Cardiac septum (tissue), 1 donor: ENCODE measurements at regions not wholly inside any gene's neighbourhood (a gene's known extent, or its start where the extent isn't known, plus 50 kb on each side); places are given as distances from the start of the nearest gene placed in this dataset.

Source experiments
- DNase-seq: peaks from one replicate; pipeline ENCODE4 v3.0.0-alpha.2; 2020; ENCODE audit warnings: low spot score
- intact Hi-C: fragments of 100-400 bp; cut with DNase I; formaldehyde crosslinking; loops from one replicate; pipeline ENCODE4 v1.14.0; 2022
- donor health status: DM: no; HTN: no; CAD: no.

- intact Hi-C loops, result no loop called here
- DNase-seq, result no peak
Measured at GRCh38 chr9:19976226-19976625, 187.4 kb upstream of the SLC24A2 start.

GRCh38 chr9:19975499-19975898, 186.7 kb upstream of the SLC24A2 start:
- intact Hi-C loops, result no loop called here
- no peak for DNase-seq

- DNase-seq, result no peak
- intact Hi-C loops, result no loop called here
Measured at GRCh38 chr9:19969721-19970120, 180.9 kb upstream of the SLC24A2 start.

GRCh38 chr9:19967888-19968459, 179.1 kb upstream of the SLC24A2 start:
- no peak for DNase-seq
- intact Hi-C loops, result no loop called here

- intact Hi-C loops, result no loop called here
- DNase-seq, result no peak
Measured at GRCh38 chr9:19967216-19967887, 178.5 kb upstream of the SLC24A2 start.

- no peak for DNase-seq
- intact Hi-C loops, result no loop called here
Measured at GRCh38 chr9:19965336-19965735, 176.5 kb upstream of the SLC24A2 start.

- DNase-seq, result no peak
Measured at GRCh38 chr9:19947996-19948395, 159.2 kb upstream of the SLC24A2 start.

GRCh38 chr9:19946441-19947109, 157.7 kb upstream of the SLC24A2 start:
- intact Hi-C loops, result no loop called here
- DNase-seq, result no peak

More at GRCh38 chr9:19947996-19948395, 159.2 kb upstream of the SLC24A2 start:
- intact Hi-C loops, result no loop called here

GRCh38 chr9:19941874-19942273, 153.0 kb upstream of the SLC24A2 start:
- no peak for DNase-seq
- intact Hi-C loops, result no loop called here

GRCh38 chr9:19940811-19941535, 152.1 kb upstream of the SLC24A2 start:
- intact Hi-C loops, result no loop called here
- DNase-seq, result no peak

- intact Hi-C loops, result loop anchor here (10.0 kb wide), 1 partner anchor 685 kb away; the partner anchor contains the start of gene MLLT3
- no peak for DNase-seq
Measured at GRCh38 chr9:19939734-19940278, 151.0 kb upstream of the SLC24A2 start.

- intact Hi-C loops, result loop anchor here (10.0 kb wide), 1 partner anchor 686 kb away; the partner anchor contains the start of gene MLLT3
- DNase-seq, result no peak
Measured at GRCh38 chr9:19938990-19939733, 150.3 kb upstream of the SLC24A2 start.

- intact Hi-C loops, result loop anchor here (10.0 kb wide), 1 partner anchor 688 kb away; the partner anchor contains the start of gene MLLT3
- no peak for DNase-seq
Measured at GRCh38 chr9:19937121-19937520, 148.3 kb upstream of the SLC24A2 start.

- DNase-seq, result no peak
- intact Hi-C loops, result loop anchor here (10.0 kb wide), 1 partner anchor 688 kb away; the partner anchor contains the start of gene MLLT3
Measured at GRCh38 chr9:19936598-19936997, 147.8 kb upstream of the SLC24A2 start.

GRCh38 chr9:19935422-19935821, 146.6 kb upstream of the SLC24A2 start:
- no peak for DNase-seq
- intact Hi-C loops, result loop anchor here (10.0 kb wide), 1 partner anchor 689 kb away; the partner anchor contains the start of gene MLLT3

GRCh38 chr9:19934301-19934871, 145.5 kb upstream of the SLC24A2 start:
- no peak for DNase-seq
- intact Hi-C loops, result loop anchor here (10.0 kb wide), 1 partner anchor 690 kb away; the partner anchor contains the start of gene MLLT3

- intact Hi-C loops, result loop anchor here (10.0 kb wide), 1 partner anchor 694 kb away; the partner anchor contains the start of gene MLLT3
- no peak for DNase-seq
Measured at GRCh38 chr9:19931098-19931890, 142.5 kb upstream of the SLC24A2 start.

GRCh38 chr9:19927560-19927959, 138.7 kb upstream of the SLC24A2 start:
- no peak for DNase-seq

More at GRCh38 chr9:19927560-19927959, 138.7 kb upstream of the SLC24A2 start:
- intact Hi-C loops, result loop anchor here (2.0 to 5.0 kb wide), 2 partner anchors 1013 to 1180 kb away; no protein-coding TSS in a partner anchor
